PFSK-1 (cell line): ENCODE measurements at regions not wholly inside any gene's neighbourhood (a gene's known extent, or its start where the extent isn't known, plus 50 kb on each side); places are given as distances from the start of the nearest gene placed in this dataset.

Source experiments
- FOXP2 ChIP-seq: optimal IDR thresholded peaks from 2 replicates; pipeline ENCODE3; 2011; ENCODE audit warnings: borderline replicate concordance, control low read depth, inconsistent platforms; ENCODE audit not compliant: insufficient read depth; ENCODE audit errors: extremely low read length, extremely low read depth
- POLR2AphosphoS5 ChIP-seq: IDR thresholded peaks from 2 replicates; pipeline ENCODE4 v1.6.1; 2012; ENCODE audit warnings: low read depth, mild to moderate bottlenecking, control low read depth, low read length, moderate library complexity
- REST ChIP-seq, 2 experiments: IDR thresholded peaks; 2 replicates each; pipeline versions ENCODE4 v1.6.1 to v1.8.0; 2011 to 2012; ENCODE audit warnings: low read depth in 2 of 2, low read length in 2 of 2, control low read depth in 1 of 2, inconsistent platforms in 1 of 2, mild to moderate bottlenecking in 1 of 2, moderate library complexity in 1 of 2; ENCODE audit not compliant: insufficient read depth in 1 of 2
- SIN3A ChIP-seq: IDR thresholded peaks from 2 replicates; pipeline ENCODE4 v1.6.1; 2012; ENCODE audit warnings: mild to moderate bottlenecking, low read length, moderate library complexity, borderline replicate concordance; ENCODE audit not compliant: insufficient read depth
- TAF1 ChIP-seq: IDR thresholded peaks from 2 replicates; pipeline ENCODE4 v1.6.1; 2012; ENCODE audit warnings: low read length, control low read depth, borderline replicate concordance; ENCODE audit not compliant: insufficient read depth

GRCh38 chr6:105816847-105817246, 269.3 kb upstream of the PRDM1 start:
- no peak for TF ChIP-seq POLR2AphosphoS5
- no peak for TF ChIP-seq REST (IDR thresholded peaks at IDR 0.05; ENCODE audit: insufficient read depth in 1 of 2, low read depth in 2 of 2, low read length in 2 of 2)
- TF ChIP-seq SIN3A: no peak
- TF ChIP-seq TAF1: no peak
- TF ChIP-seq FOXP2: no peak
